ENCODE measurements at regions not wholly inside any gene's neighbourhood (a gene's known extent, or its start where the extent isn't known, plus 50 kb on each side); places are given as distances from the start of the nearest gene placed in this dataset.

- DNase-seq (ENCODE audit: low read depth): peak; percentile 68
These were observed 122.7 kb downstream of the CBLL2 start for GRCh38 chrX:22395372-22395771.

- peak; percentile 57 for DNase-seq (ENCODE audit: low read depth)
These were observed 123.7 kb downstream of the CBLL2 start for GRCh38 chrX:22396408-22396807.

GRCh38 chrX:22397566-22397965 is 124.9 kb downstream of the CBLL2 start:
- no peak for DNase-seq (ENCODE audit: low read depth)

- DNase-seq (ENCODE audit: low read depth): peak; percentile 12
These were observed 126.9 kb downstream of the CBLL2 start for GRCh38 chrX:22399437-22400192.

GRCh38 chrX:22404297-22404696 is 131.6 kb downstream of the CBLL2 start:
- no peak for DNase-seq (ENCODE audit: low read depth)

GRCh38 chrX:22406201-22406737 is 133.6 kb downstream of the CBLL2 start:
- no peak for DNase-seq (ENCODE audit: low read depth)

GRCh38 chrX:22409418-22409817 is 136.7 kb downstream of the CBLL2 start:
- DNase-seq (ENCODE audit: low read depth): no peak

- DNase-seq (ENCODE audit: low read depth): no peak
These were observed 151.6 kb downstream of the CBLL2 start for GRCh38 chrX:22424122-22424915.

- DNase-seq (ENCODE audit: low read depth): no peak
These were observed 152.2 kb downstream of the CBLL2 start for GRCh38 chrX:22424919-22425318.

- no peak for DNase-seq (ENCODE audit: low read depth)
These were observed 157.0 kb downstream of the CBLL2 start for GRCh38 chrX:22429704-22430103.

- no peak for DNase-seq (ENCODE audit: low read depth)
These were observed 158.0 kb downstream of the CBLL2 start for GRCh38 chrX:22430701-22431100.

- DNase-seq (ENCODE audit: low read depth): no peak
These were observed 160.8 kb downstream of the CBLL2 start for GRCh38 chrX:22433292-22434070.

GRCh38 chrX:22445880-22446279 is 173.2 kb downstream of the CBLL2 start:
- no peak for DNase-seq (ENCODE audit: low read depth)

- DNase-seq (ENCODE audit: low read depth): no peak
These were observed 190.2 kb downstream of the CBLL2 start for GRCh38 chrX:22462959-22463358.

GRCh38 chrX:22467571-22467970 is 194.9 kb downstream of the CBLL2 start:
- no peak for DNase-seq (ENCODE audit: low read depth)

GRCh38 chrX:22481436-22481835 is 208.7 kb downstream of the CBLL2 start:
- no peak for DNase-seq (ENCODE audit: low read depth)

GRCh38 chrX:22486296-22486695 is 213.6 kb downstream of the CBLL2 start:
- peak; percentile 49 for DNase-seq (ENCODE audit: low read depth)

GRCh38 chrX:22516893-22517292 is 244.2 kb downstream of the CBLL2 start:
- no peak for DNase-seq (ENCODE audit: low read depth)

GRCh38 chrX:22520128-22520828 is 247.6 kb downstream of the CBLL2 start:
- no peak for DNase-seq (ENCODE audit: low read depth)

GRCh38 chrX:22526339-22526738 is 253.6 kb downstream of the CBLL2 start:
- peak; percentile 65 for DNase-seq (ENCODE audit: low read depth)

- no peak for DNase-seq (ENCODE audit: low read depth)
These were observed 254.6 kb downstream of the CBLL2 start for GRCh38 chrX:22527302-22527701.

GRCh38 chrX:22533898-22534297 is 261.2 kb downstream of the CBLL2 start:
- peak; percentile 1 for DNase-seq (ENCODE audit: low read depth)

Data from amniotic epithelial cell (primary cell).